ENCODE measurements at regions not wholly inside any gene's neighbourhood (a gene's known extent, or its start where the extent isn't known, plus 50 kb on each side); places are given as distances from the start of the nearest gene placed in this dataset.
"Not testable (repeated sequence)": the region's sequence is repeated elsewhere in the genome, so short reads cannot be mapped to it uniquely, and the experiment has no call there.

DNA sequence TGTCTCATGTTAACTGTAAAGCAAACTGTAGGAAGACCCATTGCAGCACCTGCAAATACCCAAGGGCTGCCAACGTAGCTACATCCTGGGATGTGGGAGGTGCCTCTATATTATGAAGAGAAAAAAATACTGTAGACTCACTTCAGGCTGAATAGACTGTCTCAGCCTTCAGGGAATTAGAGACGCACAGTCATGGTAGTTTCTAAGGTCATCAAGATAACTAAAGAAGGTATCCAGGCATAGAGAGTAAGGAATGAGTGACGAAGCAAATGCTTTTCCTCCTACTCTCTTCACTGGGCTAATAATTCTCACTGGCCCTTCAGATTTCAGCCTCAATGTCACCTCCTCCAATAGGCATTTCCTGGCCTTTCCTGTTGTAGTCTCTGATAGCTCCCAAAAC lies 121.6 kb upstream of the ECI2 start:
- no peaks in the 10 kb centered on the region for H3K9me3 ChIP-seq (ENCODE audit: control insufficient read depth, insufficient read depth, low read length)
- ChIA-PET CTCF (no interaction called here), POLR2A (no interaction called here)
- H3K27me3 ChIP-seq (ENCODE audit: control insufficient read depth, insufficient read depth, low read length), result no peaks in the 10 kb centered on the region
- no peak overlapping the region for H3K4me3 ChIP-seq (ENCODE audit: low read depth, low read length)
- TF ChIP-seq CTCF (IDR thresholded peaks at IDR 0.05; ENCODE audit: low read depth, low read length), result no peak
- no peak overlapping the region for H3K27ac ChIP-seq (ENCODE audit: low read depth, low read length)
- no peak for DNase-seq (ENCODE audit: low read depth, low spot score)

DNA sequence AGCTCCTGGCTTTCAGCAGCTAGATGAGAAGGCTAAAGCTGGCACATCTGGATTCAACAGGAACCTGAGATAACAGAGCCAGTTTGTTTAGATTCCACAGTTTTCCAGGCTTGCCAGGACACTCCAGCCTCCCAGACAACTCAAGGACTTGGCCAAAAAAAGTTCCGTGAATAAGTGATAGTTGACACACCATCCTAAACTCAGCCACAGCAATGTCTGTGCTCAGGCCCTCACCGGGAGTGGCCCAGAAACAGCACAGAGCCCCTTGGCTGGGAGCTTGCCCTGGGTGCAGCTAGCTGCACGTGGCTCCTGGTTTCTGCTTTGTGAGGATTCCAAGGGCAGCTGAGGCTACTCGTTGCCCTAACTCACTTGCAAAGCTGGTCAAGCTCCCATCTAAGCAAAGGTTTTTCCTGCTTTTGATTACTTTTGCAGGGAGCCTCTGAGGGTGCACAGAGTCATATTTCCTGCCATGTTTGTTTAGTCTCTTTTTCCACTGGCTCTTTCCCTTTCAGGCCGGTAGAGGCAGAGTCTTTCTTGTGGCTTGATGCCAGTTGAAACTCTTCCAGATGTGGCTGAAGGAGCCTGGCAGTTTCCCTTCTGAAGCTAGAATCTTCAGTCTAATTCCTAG lies 118.3 kb upstream of the ECI2 start:
- H3K27ac ChIP-seq (ENCODE audit: low read depth, low read length), result no peak overlapping the region
- no peaks in the 10 kb centered on the region for H3K27me3 ChIP-seq (ENCODE audit: control insufficient read depth, insufficient read depth, low read length)
- DNase-seq (ENCODE audit: low read depth, low spot score), result peak; percentile 63
- TF ChIP-seq CTCF (IDR thresholded peaks at IDR 0.05; ENCODE audit: low read depth, low read length), result peak; percentile 76
- H3K9me3 ChIP-seq (ENCODE audit: control insufficient read depth, insufficient read depth, low read length), result no peaks in the 10 kb centered on the region
- ChIA-PET POLR2A (interaction anchor here (0.5 kb wide), 1 partner anchor 27 kb away, joined by 6 read pairs; no protein-coding TSS in a partner anchor), CTCF (interaction anchor here (0.6 to 2.6 kb wide), 22 partner anchors 8 to 712 kb away, joined by 3 to 13 read pairs (median 4); no protein-coding TSS in a partner anchor)
- H3K4me3 ChIP-seq (ENCODE audit: low read depth, low read length), result peak overlapping the region; percentile 14; the same call in 1 of the 2 replicates

GRCh38 chr6:4252445-4252844 lies 117.1 kb upstream of the ECI2 start:
- not testable (repeated sequence) for H3K9me3 ChIP-seq (ENCODE audit: control insufficient read depth, insufficient read depth, low read length); H3K4me3 ChIP-seq (ENCODE audit: low read depth, low read length)

GRCh38 chr6:4250645-4251044 lies 115.3 kb upstream of the ECI2 start:
- DNase-seq (ENCODE audit: low read depth, low spot score), result no peak
- Histone ChIP-seq H3K9me3 (ENCODE audit: control insufficient read depth, insufficient read depth, low read length) (no peaks in the 10 kb centered on the region), H3K27ac (ENCODE audit: low read depth, low read length) (no peak overlapping the region), H3K27me3 (ENCODE audit: control insufficient read depth, insufficient read depth, low read length) (no peaks in the 10 kb centered on the region), H3K4me3 (ENCODE audit: low read depth, low read length) (no peak overlapping the region)
- CTCF ChIA-PET, result interaction anchor here (1.4 kb wide), 1 partner anchor 41 kb away, joined by 5 read pairs; no protein-coding TSS in a partner anchor
- POLR2A ChIA-PET, result no interaction called here
- no peak for TF ChIP-seq CTCF (IDR thresholded peaks at IDR 0.05; ENCODE audit: low read depth, low read length)

More at GRCh38 chr6:4252445-4252844, 117.1 kb upstream of the ECI2 start:
- CTCF ChIA-PET; DNase-seq (ENCODE audit: low read depth, low spot score); POLR2A ChIA-PET; H3K27ac ChIP-seq (ENCODE audit: low read depth, low read length); H3K27me3 ChIP-seq (ENCODE audit: control insufficient read depth, insufficient read depth, low read length): not testable (repeated sequence)

DNA sequence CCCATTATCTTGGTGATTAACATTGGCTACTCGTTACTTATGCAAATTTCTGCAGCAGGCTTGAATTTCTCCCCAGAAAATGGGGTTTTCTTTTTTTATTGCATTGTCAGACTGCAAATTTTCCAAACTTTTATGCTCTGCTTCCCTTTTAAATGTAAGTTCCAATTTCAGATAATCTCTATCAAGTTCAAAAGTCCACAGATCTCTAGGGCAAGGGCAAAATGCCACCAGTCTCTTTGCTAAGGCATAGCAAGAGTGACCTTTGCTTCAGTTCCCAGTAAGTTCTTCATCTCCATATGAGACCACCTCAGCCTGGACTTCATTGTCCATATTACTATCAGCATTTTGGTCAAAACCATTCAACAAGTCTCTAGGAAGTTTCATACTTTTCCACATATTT lies 108.5 kb upstream of the ECI2 start:
- H3K27me3 ChIP-seq (ENCODE audit: control insufficient read depth, insufficient read depth, low read length); POLR2A ChIA-PET; H3K27ac ChIP-seq (ENCODE audit: low read depth, low read length); DNase-seq (ENCODE audit: low read depth, low spot score); H3K4me3 ChIP-seq (ENCODE audit: low read depth, low read length); H3K9me3 ChIP-seq (ENCODE audit: control insufficient read depth, insufficient read depth, low read length); CTCF ChIA-PET: not testable (repeated sequence)

GRCh38 chr6:4243237-4243636 lies 107.9 kb upstream of the ECI2 start:
- ChIA-PET POLR2A (no interaction called here), CTCF (no interaction called here)
- no peak for TF ChIP-seq CTCF (IDR thresholded peaks at IDR 0.05; ENCODE audit: low read depth, low read length)
- H3K27ac ChIP-seq (ENCODE audit: low read depth, low read length), result no peak overlapping the region
- no peaks in the 10 kb centered on the region for H3K27me3 ChIP-seq (ENCODE audit: control insufficient read depth, insufficient read depth, low read length)
- no peak for DNase-seq (ENCODE audit: low read depth, low spot score)
- peaks cover 8% of the 10 kb centered on the region; the same call in 1 of the 2 replicates for H3K9me3 ChIP-seq (ENCODE audit: control insufficient read depth, insufficient read depth, low read length)
- no peak overlapping the region for H3K4me3 ChIP-seq (ENCODE audit: low read depth, low read length)
